Body of pancreas (tissue), 4 donors: ENCODE measurements at regions not wholly inside any gene's neighbourhood (a gene's known extent, or its start where the extent isn't known, plus 50 kb on each side); places are given as distances from the start of the nearest gene placed in this dataset.

Experiments
- ATAC-seq: fragments of 150-250 bp; one replicate; pipeline ENCODE4 v1.9.1; 2016
- DNase-seq, 4 donors: peaks; one replicate each; pipeline ENCODE4 v3.0.0-alpha.2; 2019
- H3K27ac ChIP-seq, 4 donors: fragments of 200-600 bp; sonication (generic); 1 replicate in 3 of 4; 2 replicates in 1 of 4; pipeline versions ENCODE4 v1.5.1 to v1.6.1; 2016 to 2019; ENCODE audit warnings: mild to moderate bottlenecking in 1 of 4, mixed read lengths in 1 of 4, moderate library complexity in 1 of 4
- H3K27me3 ChIP-seq, 2 donors: fragments of 200-600 bp; sonication (generic); one replicate each; pipeline ENCODE4 v1.6.0; 2016; ENCODE audit warnings: mild to moderate bottlenecking in 1 of 2
- H3K36me3 ChIP-seq, 2 donors: fragments of 200-600 bp; sonication (generic); replicated peaks in 1 of 2; 2 replicates each; pipeline ENCODE4 v1.5.1; 2016; ENCODE audit warnings: low read depth in 2 of 2; ENCODE audit not compliant: insufficient read depth in 1 of 2
- H3K4me1 ChIP-seq: fragments of 200-600 bp; sonication (generic); one replicate; pipeline ENCODE4 v1.6.0; 2016
- H3K4me3 ChIP-seq, 2 donors: fragments of 200-600 bp; sonication (generic); 1 replicate in 1 of 2; 2 replicates in 1 of 2; pipeline ENCODE4 v1.5.1; 2016 to 2019
- H3K9me3 ChIP-seq, 3 donors: fragments of 200-600 bp; sonication (generic); 1 replicate in 2 of 3; 2 replicates in 1 of 3; pipeline ENCODE4 v1.5.1; 2016
- CTCF ChIP-seq, 7 experiments: fragments of 450-650 bp in 4 of 7; fragments of 200-600 bp in 3 of 7; sonication (generic) in 3 of 7; IDR thresholded peaks; one replicate each; pipeline ENCODE4 v1.5.1; 2016 to 2019; ENCODE audit warnings: antibody characterized with exemption in 7 of 7
- POLR2A ChIP-seq, 3 donors: fragments of 450-650 bp; IDR thresholded peaks; one replicate each; pipeline ENCODE4 v1.6.1; 2016; ENCODE audit warnings: antibody characterized with exemption in 3 of 3, mild to moderate bottlenecking in 2 of 3
- WGBS, 2 donors: methylation state at CpG; one replicate each; pipeline ENCODE4 v1.1.5; 2017; 5-methylcytosine and 5-hydroxymethylcytosine counted together
- intact Hi-C: fragments of 100-400 bp; cut with DNase I; formaldehyde crosslinking; loops from one replicate; pipeline ENCODE4 v1.15.1; 2023

- Histone ChIP-seq H3K27me3 (no peaks in the 10 kb centered on the region), H3K9me3 (no peaks in the 10 kb centered on the region), H3K4me3 (no peak overlapping the region), H3K4me1 (no peaks in the 10 kb centered on the region), H3K36me3 (no peaks in the 10 kb centered on the region), H3K27ac (no peak overlapping the region)
- DNase-seq (no peak), ATAC-seq (no peak)
- 75 to 86% methylated on average over 2 of the region's 2 CpGs for WGBS, 2 donors
- intact Hi-C loops, result no loop called here
- TF ChIP-seq CTCF (IDR thresholded peaks at IDR 0.05) (no peak), POLR2A (IDR thresholded peaks at IDR 0.05) (no peak)
Measured at GRCh38 chr11:112363527-112363926, 102.9 kb upstream of the PLET1 start.

GRCh38 chr11:112364962-112365481, 104.4 kb upstream of the PLET1 start:
- Histone ChIP-seq H3K27me3 (no peaks in the 10 kb centered on the region), H3K4me1 (no peaks in the 10 kb centered on the region), H3K27ac (no peak overlapping the region), H3K4me3 (no peak overlapping the region), H3K9me3 (no peaks in the 10 kb centered on the region), H3K36me3 (no peaks in the 10 kb centered on the region)
- ATAC-seq (no peak), DNase-seq (no peak)
- TF ChIP-seq CTCF (IDR thresholded peaks at IDR 0.05), result no peak
- TF ChIP-seq POLR2A (IDR thresholded peaks at IDR 0.05), result no peak
- intact Hi-C loops, result no loop called here
- WGBS, 2 donors, result 74 to 80% methylated on average over 7 of the region's 7 CpGs

GRCh38 chr11:112366012-112366411, 105.4 kb upstream of the PLET1 start:
- Histone ChIP-seq H3K4me1 (no peaks in the 10 kb centered on the region), H3K4me3 (no peak overlapping the region), H3K27ac (no peak overlapping the region), H3K9me3 (no peaks in the 10 kb centered on the region), H3K36me3 (no peaks in the 10 kb centered on the region), H3K27me3 (no peaks in the 10 kb centered on the region)
- ATAC-seq, result no peak
- TF ChIP-seq POLR2A (IDR thresholded peaks at IDR 0.05), result no peak
- TF ChIP-seq CTCF (IDR thresholded peaks at IDR 0.05), result no peak
- WGBS, 2 donors, result 79 to 88% methylated on average over 4 of the region's 4 CpGs
- intact Hi-C loops, result no loop called here
- no peak for DNase-seq

GRCh38 chr11:112366777-112367176, 106.1 kb upstream of the PLET1 start:
- WGBS, 2 donors, result 79 to 82% methylated on average over 3 of the region's 3 CpGs
- Histone ChIP-seq H3K27me3 (no peaks in the 10 kb centered on the region), H3K9me3 (no peaks in the 10 kb centered on the region), H3K4me3 (no peak overlapping the region), H3K36me3 (no peaks in the 10 kb centered on the region), H3K27ac (no peak overlapping the region), H3K4me1 (no peaks in the 10 kb centered on the region)
- TF ChIP-seq CTCF (IDR thresholded peaks at IDR 0.05) (no peak), POLR2A (IDR thresholded peaks at IDR 0.05) (no peak)
- intact Hi-C loops, result no loop called here
- ATAC-seq (no peak), DNase-seq (no peak)

- Histone ChIP-seq H3K4me3 (no peak overlapping the region), H3K4me1 (no peaks in the 10 kb centered on the region), H3K9me3 (no peaks in the 10 kb centered on the region), H3K36me3 (no peaks in the 10 kb centered on the region), H3K27ac (no peak overlapping the region), H3K27me3 (no peaks in the 10 kb centered on the region)
- intact Hi-C loops, result no loop called here
- DNase-seq (no peak), ATAC-seq (no peak)
- 42 to 65% methylated on average over 3 of the region's 3 CpGs for WGBS, 2 donors
- TF ChIP-seq CTCF (IDR thresholded peaks at IDR 0.05), result no peak
- TF ChIP-seq POLR2A (IDR thresholded peaks at IDR 0.05), result no peak
Measured at GRCh38 chr11:112367461-112367860, 106.8 kb upstream of the PLET1 start.
